NCI-H2171 (cell line): ENCODE measurements at regions not wholly inside any gene's neighbourhood (a gene's known extent, or its start where the extent isn't known, plus 50 kb on each side); places are given as distances from the start of the nearest gene placed in this dataset.
"Not testable (repeated sequence)": the region's sequence is repeated elsewhere in the genome, so short reads cannot be mapped to it uniquely, and the experiment has no call there.

Experiments used
- DNase-seq: peaks from one replicate; lab custom pipeline; 2025; lab: John Stamatoyannopoulos, UW

GRCh38 chr21:38614558-38614957 is 116.3 kb upstream of the ERG start:
- no peak for DNase-seq

- no peak for DNase-seq
Measured at GRCh38 chr21:38619480-38619879, 121.2 kb upstream of the ERG start.

GRCh38 chr21:38619992-38620479 is 121.8 kb upstream of the ERG start:
- no peak for DNase-seq

- no peak for DNase-seq
Measured at GRCh38 chr21:38621132-38621531, 122.9 kb upstream of the ERG start.

- no peak for DNase-seq
Measured at GRCh38 chr21:38622081-38622826, 124.0 kb upstream of the ERG start.

- no peak for DNase-seq
Measured at GRCh38 chr21:38622827-38623209, 124.5 kb upstream of the ERG start.

- no peak for DNase-seq
Measured at GRCh38 chr21:38623552-38623951, 125.3 kb upstream of the ERG start.

GRCh38 chr21:38625000-38625399 is 126.7 kb upstream of the ERG start:
- DNase-seq: no peak

GRCh38 chr21:38626306-38626705 is 128.0 kb upstream of the ERG start:
- no peak for DNase-seq

GRCh38 chr21:38628349-38628748 is 130.1 kb upstream of the ERG start:
- no peak for DNase-seq

GRCh38 chr21:38631206-38631605 is 132.9 kb upstream of the ERG start:
- DNase-seq: no peak

GRCh38 chr21:38631676-38632075 is 133.4 kb upstream of the ERG start:
- no peak for DNase-seq

GRCh38 chr21:38637161-38637560 is 138.9 kb upstream of the ERG start:
- no peak for DNase-seq

- no peak for DNase-seq
Measured at GRCh38 chr21:38639571-38640354, 141.5 kb upstream of the ERG start.

GRCh38 chr21:38640355-38640742 is 142.1 kb upstream of the ERG start:
- not testable (repeated sequence) for DNase-seq

GRCh38 chr21:38643404-38644023 is 145.2 kb upstream of the ERG start:
- DNase-seq: no peak

GRCh38 chr21:38645282-38645681 is 147.0 kb upstream of the ERG start:
- no peak for DNase-seq

- DNase-seq: no peak
Measured at GRCh38 chr21:38646213-38646837, 148.0 kb upstream of the ERG start.

- DNase-seq: no peak
Measured at GRCh38 chr21:38649120-38649519, 150.8 kb upstream of the ERG start.

- no peak for DNase-seq
Measured at GRCh38 chr21:38651570-38651969, 153.3 kb upstream of the ERG start.

GRCh38 chr21:38652396-38652795 is 153.3 kb upstream of the ETS2 start:
- no peak for DNase-seq

- no peak for DNase-seq
Measured at GRCh38 chr21:38654580-38654979, 151.1 kb upstream of the ETS2 start.
